ENCODE measurements at regions not wholly inside any gene's neighbourhood (a gene's known extent, or its start where the extent isn't known, plus 50 kb on each side); places are given as distances from the start of the nearest gene placed in this dataset.

- TF ChIP-seq CTCF (IDR thresholded peaks at IDR 0.05) = no peak
- no peak for TF ChIP-seq POLR2AphosphoS5 (IDR thresholded peaks at IDR 0.05)
These were observed 91.3 kb upstream of the OGFRL1 start for GRCh38 chr6:71197267-71197666.
